Adrenal gland (tissue), 5 donors: ENCODE measurements at regions not wholly inside any gene's neighbourhood (a gene's known extent, or its start where the extent isn't known, plus 50 kb on each side); places are given as distances from the start of the nearest gene placed in this dataset.
"Not testable (repeated sequence)": the region's sequence is repeated elsewhere in the genome, so short reads cannot be mapped to it uniquely, and the experiment has no call there.

Source experiments
- CTCF ChIP-seq, 6 experiments: fragments of 450-650 bp in 4 of 6; fragments of 200-600 bp in 2 of 6; sonication (generic) in 1 of 6; IDR thresholded peaks; 1 replicate in 5 of 6; 2 replicates in 1 of 6; pipeline versions ENCODE4 v1.5.1 to v1.8.0; 2016 to 2021; ENCODE audit warnings: antibody characterized with exemption in 6 of 6, mild to moderate bottlenecking in 2 of 6, moderate library complexity in 1 of 6
- POLR2A ChIP-seq, 2 donors: fragments of 450-650 bp; IDR thresholded peaks; one replicate each; pipeline ENCODE4 v1.6.1; 2017; ENCODE audit warnings: antibody characterized with exemption in 2 of 2, mild to moderate bottlenecking in 2 of 2, moderate library complexity in 1 of 2
- donor health status: DM: no; HTN: no; CAD: no.

GRCh38 chr12:63337158-63337557 lies 186.2 kb upstream of the AVPR1A start:
- not testable (repeated sequence) for TF ChIP-seq CTCF, POLR2A (IDR thresholded peaks at IDR 0.05)
